ENCODE measurements at regions not wholly inside any gene's neighbourhood (a gene's known extent, or its start where the extent isn't known, plus 50 kb on each side); places are given as distances from the start of the nearest gene placed in this dataset.
"Not testable (repeated sequence)": the region's sequence is repeated elsewhere in the genome, so short reads cannot be mapped to it uniquely, and the experiment has no call there.

- TF ChIP-seq CTCF (IDR thresholded peaks at IDR 0.05 in 8 of 11, conservative IDR thresholded peaks at IDR 0.05 in 3 of 11); POLR2A (IDR thresholded peaks at IDR 0.05): not testable (repeated sequence)
These were observed 763.8 kb upstream of the TPTE start for GRCh38 chr21:9757572-9757971.
